K562 (cell line): ENCODE measurements at regions not wholly inside any gene's neighbourhood (a gene's known extent, or its start where the extent isn't known, plus 50 kb on each side); places are given as distances from the start of the nearest gene placed in this dataset.

Source experiments
- ATAC-seq: fragments of 200-7000 bp; cut with Tn5 transposase; 3 replicates; pipeline ENCODE4 v1.9.1; 2020; ENCODE audit warnings: moderate library complexity
- BruUV-seq: library from RNA; stranded (reverse); fragments of 400-500 nt; replicated peaks from 2 replicates; lab custom pipeline; 2021; lab: Mats Ljungman, UMichigan
- CTCF ChIA-PET: fragments of 300-600 bp; formaldehyde crosslinking; extraction: SDS; loops from one replicate; lab custom pipeline; 2021; ENCODE audit warnings: low intra/inter-chr PET ratio; lab: Yijun Ruan, JAX
- POLR2A ChIA-PET: fragments of 300-600, 350-650 bp; sonication (Branson Sonifier 250); formaldehyde crosslinking; extraction: SDS; loops from one replicate; lab custom pipeline; 2021; ENCODE audit warnings: antibody characterized with exemption, inconsistent platforms; lab: Yijun Ruan, JAX
- DNase-seq, 4 experiments: peaks; one replicate each; pipeline versions ENCODE4 v3.0.0 to v3.0.0-alpha.2; 2011 to 2018; ENCODE audit warnings: low spot score in 3 of 4, mixed read lengths in 3 of 4; ENCODE audit errors: extremely low read depth in 1 of 4
- FAIRE-seq: peaks from 2 replicates; lab custom pipeline; 2011; peaks lifted over from hg19 to GRCh38; lab: Jason Lieb, UNC
- H2AFZ ChIP-seq: 2 replicates; pipeline ENCODE4 v1.6.0; 2011; ENCODE audit warnings: low read depth, low read length, control low read depth, inconsistent platforms
- H3K27ac ChIP-seq: fragments of 200-600 bp; 3 replicates; pipeline ENCODE4 v1.8.0; 2011; ENCODE audit warnings: low read depth, mild to moderate bottlenecking, control low read depth, inconsistent platforms, low read length, moderate library complexity, mixed read lengths; ENCODE audit errors: extremely low read depth
- H3K27me3 ChIP-seq, 2 experiments: fragments of 300-600 bp in 1 of 2; 2 replicates in 1 of 2; 3 replicates in 1 of 2; pipeline versions ENCODE4 v1.6.0 to v1.8.0; 2011; ENCODE audit warnings: inconsistent platforms in 2 of 2, low read length in 2 of 2, mild to moderate bottlenecking in 1 of 2, mixed read lengths in 1 of 2, moderate library complexity in 1 of 2; ENCODE audit not compliant: control insufficient read depth in 2 of 2, insufficient read depth in 2 of 2
- H3K36me3 ChIP-seq: fragments of 300-600 bp; 3 replicates; pipeline ENCODE4 v1.8.0; 2011; ENCODE audit warnings: mild to moderate bottlenecking, low read length, inconsistent platforms; ENCODE audit not compliant: control insufficient read depth, insufficient read depth
- H3K4me1 ChIP-seq, 2 experiments: fragments of 200-600 bp in 1 of 2; replicated peaks in 1 of 2; 2 replicates in 1 of 2; 3 replicates in 1 of 2; pipeline versions ENCODE4 v1.5.1 to v1.8.0; 2011; ENCODE audit warnings: inconsistent platforms in 2 of 2, low read length in 2 of 2, mild to moderate bottlenecking in 1 of 2, mixed read lengths in 1 of 2, moderate library complexity in 1 of 2; ENCODE audit not compliant: control insufficient read depth in 2 of 2, insufficient read depth in 2 of 2
- H3K4me2 ChIP-seq: 2 replicates; pipeline ENCODE4 v1.6.1; 2011; ENCODE audit warnings: low read length, control low read depth, inconsistent platforms, mixed read lengths; ENCODE audit not compliant: insufficient read depth
- H3K4me3 ChIP-seq: fragments of 200-600 bp; sonication (generic), shearing (Covaris generic); 2 replicates; pipeline ENCODE4 v1.5.1; 2016; ENCODE audit warnings: control low read depth, inconsistent platforms
- H3K79me2 ChIP-seq: fragments of 200-600 bp; 3 replicates; pipeline ENCODE4 v1.8.0; 2011; ENCODE audit warnings: low read length, inconsistent platforms; ENCODE audit not compliant: control insufficient read depth, insufficient read depth
- H3K9ac ChIP-seq, 2 experiments: 2 replicates each; pipeline versions ENCODE4 v1.6.0 to v1.6.1; 2011; ENCODE audit warnings: low read depth in 2 of 2, low read length in 2 of 2, control low read depth in 1 of 2, inconsistent platforms in 1 of 2, mild to moderate bottlenecking in 1 of 2, mixed read lengths in 1 of 2; ENCODE audit not compliant: insufficient read depth in 1 of 2
- H3K9me1 ChIP-seq: one replicate; pipeline ENCODE4 v1.6.0; 2011; ENCODE audit warnings: inconsistent platforms, mild to moderate bottlenecking, low read length, moderate library complexity; ENCODE audit not compliant: control insufficient read depth, insufficient read depth
- H3K9me3 ChIP-seq: replicated peaks from 2 replicates; pipeline ENCODE4 v1.5.1; 2011; ENCODE audit warnings: low read depth, low read length, inconsistent platforms; ENCODE audit not compliant: control insufficient read depth, insufficient read depth
- H4K20me1 ChIP-seq: replicated peaks from 2 replicates; pipeline ENCODE4 v1.6.1; 2011; ENCODE audit warnings: low read length, inconsistent platforms, mixed read lengths; ENCODE audit not compliant: control insufficient read depth, insufficient read depth
- ARNT ChIP-seq, 2 experiments: fragments of 450-650 bp; IDR thresholded peaks; 2 replicates each; pipeline ENCODE4 v1.6.1; 2016; ENCODE audit warnings: mild to moderate bottlenecking in 1 of 2
- HNRNPK ChIP-seq: fragments of 200-400 bp; formaldehyde crosslinking; IDR thresholded peaks from one replicate; pipeline ENCODE4 v1.6.1; 2018; ENCODE audit warnings: mild to moderate bottlenecking, low read depth, low read length; ENCODE audit not compliant: poor library complexity, severe bottlenecking
- PHB2 ChIP-seq: fragments of 450-650 bp; IDR thresholded peaks from 2 replicates; pipeline ENCODE4 v1.6.1; 2017; ENCODE audit warnings: low read depth
- SMC3 ChIP-seq: conservative IDR thresholded peaks from 2 replicates; pipeline ENCODE4 v1.6.1; 2011; ENCODE audit warnings: low read depth, low read length, improper control_type of control experiment; ENCODE audit not compliant: insufficient read depth
- TEAD1 ChIP-seq, 2 experiments: fragments of 450-650 bp in 1 of 2; sonication (generic) in 1 of 2; formaldehyde crosslinking; IDR thresholded peaks; 2 replicates each; pipeline versions ENCODE4 v1.4.0 to v1.8.0; 2020 to 2022; ENCODE audit warnings: mild to moderate bottlenecking in 2 of 2, missing genetic modification reagents in 1 of 2
- TSC22D4 ChIP-seq: fragments of 450-650 bp; IDR thresholded peaks from 2 replicates; pipeline ENCODE4 v1.6.1; 2016; ENCODE audit warnings: missing genetic modification characterization, missing biosample characterization, control low read depth
- ZNF165 ChIP-seq: fragments of 250-450 bp; sonication (Bioruptor Pico); IDR thresholded peaks from 2 replicates; pipeline ENCODE4 v1.4.0; 2020; ENCODE audit warnings: borderline replicate concordance
- WGBS: fragments of 100-300 bp; shearing (Covaris generic); methylation state at CpG from one replicate; pipeline ENCODE4 v1.1.6; 2016; ENCODE audit warnings: low coverage, mixed read lengths; ENCODE audit not compliant: insufficient coverage; ENCODE audit errors: missing lambda C conversion rate; 5-methylcytosine and 5-hydroxymethylcytosine counted together
- in situ Hi-C: fragments of 300-500 bp; cut with MboI; formaldehyde crosslinking; loops from 4 replicates; pipeline ENCODE4 v1.15.0; 2018; ENCODE audit warnings: inconsistent platforms, mixed read lengths
- intact Hi-C: fragments of 100-400 bp; cut with micrococcal nuclease; formaldehyde crosslinking; loops from 2 replicates; pipeline ENCODE4 v1.14.2; 2022
- TF ChIP-seq, protein P1 (sequence below): sonication (generic); formaldehyde crosslinking; IDR thresholded peaks from 2 replicates; pipeline ENCODE4 v1.8.0; 2022; ENCODE audit warnings: missing genetic modification reagents, mild to moderate bottlenecking, borderline replicate concordance

DNA sequence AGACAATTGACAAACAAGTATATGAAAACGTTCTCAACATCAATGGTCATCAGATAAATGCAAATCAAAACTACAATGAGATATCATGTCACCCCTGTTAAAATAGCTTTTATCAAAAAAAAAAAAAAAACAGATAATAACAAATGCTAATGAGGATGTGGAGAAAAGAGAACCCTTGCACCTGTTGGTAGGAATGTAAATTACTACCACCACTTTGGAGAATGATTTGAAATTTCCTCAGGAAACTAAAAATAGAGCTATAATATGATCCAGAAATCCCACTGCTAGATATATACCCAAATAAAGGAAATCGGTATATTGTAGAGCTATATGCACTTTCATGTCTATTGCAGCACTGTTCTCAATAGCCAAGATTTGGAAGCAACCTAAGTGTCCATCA lies 470.6 kb upstream of the FSTL5 start:
- no TSS peak for BruUV-seq
- Histone ChIP-seq H3K36me3 (no peaks in the 10 kb centered on the region), H3K9ac (no peak overlapping the region), H2AFZ (no peak overlapping the region), H3K27ac (no peak overlapping the region), H3K9me1 (no peaks in the 10 kb centered on the region), H3K27me3 (no peaks in the 10 kb centered on the region), H3K9me3 (no peaks in the 10 kb centered on the region), H3K4me3 (no peak overlapping the region), H3K79me2 (no peaks in the 10 kb centered on the region), H4K20me1 (no peaks in the 10 kb centered on the region), H3K4me1 (no peaks in the 10 kb centered on the region), H3K4me2 (no peak overlapping the region)
- POLR2A ChIA-PET = no interaction called here
- TF ChIP-seq HNRNPK = no peak
- intact Hi-C loops (no loop called here), in situ Hi-C loops (no loop called here)
- ATAC-seq (no peak), DNase-seq (no peak), FAIRE-seq (no peak)
- CTCF ChIA-PET = interaction anchor here (0.7 kb wide), 1 partner anchor 1507 kb away, joined by 3 read pairs; no protein-coding TSS in a partner anchor
- WGBS = 0% methylated on average over 1 of the region's 2 CpGs

DNA sequence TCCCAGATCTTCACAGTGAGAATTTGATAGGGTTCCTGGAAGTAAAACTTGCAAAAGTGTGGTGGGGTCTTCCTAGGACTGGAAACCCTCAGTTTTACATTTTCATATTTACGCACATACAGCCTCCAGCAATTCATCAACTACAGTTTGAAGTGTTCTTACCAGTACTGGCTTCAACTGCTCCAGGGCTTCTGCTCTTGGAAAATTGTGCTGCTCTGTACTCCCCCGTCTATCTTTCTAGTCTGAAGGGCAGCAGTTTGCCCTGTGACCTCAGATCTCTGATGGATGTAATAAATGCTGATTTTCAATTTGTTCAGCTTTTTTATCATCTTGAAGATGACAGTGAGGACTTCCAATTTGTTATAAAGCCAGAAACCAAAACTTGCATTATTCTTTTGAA lies 458.9 kb upstream of the FSTL5 start:
- Histone ChIP-seq H3K27ac (no peak overlapping the region), H3K4me1 (no peaks in the 10 kb centered on the region), H3K9me3 (no peaks in the 10 kb centered on the region), H3K36me3 (no peaks in the 10 kb centered on the region), H2AFZ (no peak overlapping the region), H3K4me2 (no peak overlapping the region), H3K27me3 (no peaks in the 10 kb centered on the region), H4K20me1 (no peaks in the 10 kb centered on the region), H3K9me1 (no peaks in the 10 kb centered on the region), H3K4me3 (no peak overlapping the region), H3K79me2 (no peaks in the 10 kb centered on the region), H3K9ac (no peak overlapping the region)
- no CpG with 5 or more reads among the region's 2 CpGs for WGBS
- no TSS peak for BruUV-seq
- in situ Hi-C loops (no loop called here), intact Hi-C loops (no loop called here)
- no peak for FAIRE-seq
- no peak for ATAC-seq
- DNase-seq = no peak
- CTCF ChIA-PET = no interaction called here
- POLR2A ChIA-PET = no interaction called here
- no peak for TF ChIP-seq ZNF165 (CRISPR knock-in tag)
- TF ChIP-seq TEAD1 (CRISPR knock-in tag; IDR thresholded peaks at IDR 0.05) = no peak
- TF ChIP-seq PHB2 = no peak
- TF ChIP-seq TSC22D4 (tag) = no peak
- no peak for TF ChIP-seq SMC3
- no peak for TF ChIP-seq ARNT (IDR thresholded peaks at IDR 0.05)
- TF ChIP-seq, protein P1, sequence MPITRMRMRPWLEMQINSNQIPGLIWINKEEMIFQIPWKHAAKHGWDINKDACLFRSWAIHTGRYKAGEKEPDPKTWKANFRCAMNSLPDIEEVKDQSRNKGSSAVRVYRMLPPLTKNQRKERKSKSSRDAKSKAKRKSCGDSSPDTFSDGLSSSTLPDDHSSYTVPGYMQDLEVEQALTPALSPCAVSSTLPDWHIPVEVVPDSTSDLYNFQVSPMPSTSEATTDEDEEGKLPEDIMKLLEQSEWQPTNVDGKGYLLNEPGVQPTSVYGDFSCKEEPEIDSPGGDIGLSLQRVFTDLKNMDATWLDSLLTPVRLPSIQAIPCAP (CRISPR knock-in tag) = no peak
